OCI-LY1 (cell line): ENCODE measurements at regions not wholly inside any gene's neighbourhood (a gene's known extent, or its start where the extent isn't known, plus 50 kb on each side); places are given as distances from the start of the nearest gene placed in this dataset.

Experiments used
- H2AFZ ChIP-seq: fragments of 200-600 bp; sonication (generic), shearing (Covaris generic); 2 replicates; pipeline ENCODE4 v1.6.0; 2014; ENCODE audit warnings: antibody characterized with exemption, mild to moderate bottlenecking, low read length
- H3F3A ChIP-seq: fragments of 200-600 bp; sonication (generic), shearing (Covaris generic); 2 replicates; pipeline ENCODE4 v1.6.0; 2014; ENCODE audit warnings: mild to moderate bottlenecking, antibody characterized with exemption, low read length, moderate library complexity; ENCODE audit not compliant: insufficient read depth
- H3K27ac ChIP-seq: fragments of 200-600 bp; sonication (generic); 2 replicates; pipeline ENCODE4 v1.5.1; 2014; ENCODE audit warnings: low read length, mixed run types, mild to moderate bottlenecking, low read depth; ENCODE audit not compliant: poor library complexity, severe bottlenecking
- H3K27me3 ChIP-seq: fragments of 200-600 bp; sonication (generic); 2 replicates; pipeline ENCODE4 v1.6.0; 2014; ENCODE audit warnings: antibody characterized with exemption, mild to moderate bottlenecking, low read length, moderate library complexity; ENCODE audit not compliant: insufficient read depth
- H3K36me3 ChIP-seq: fragments of 200-600 bp; sonication (generic); 2 replicates; pipeline ENCODE4 v1.6.1; 2014; ENCODE audit warnings: mild to moderate bottlenecking, antibody characterized with exemption, low read length, moderate library complexity, mixed read lengths; ENCODE audit not compliant: insufficient read depth
- H3K4me1 ChIP-seq: fragments of 200-600 bp; sonication (generic); 2 replicates; pipeline ENCODE4 v1.5.1; 2014; ENCODE audit warnings: mild to moderate bottlenecking, low read length, moderate library complexity; ENCODE audit not compliant: insufficient read depth, severe bottlenecking
- H3K4me2 ChIP-seq: fragments of 200-600 bp; sonication (generic), shearing (Covaris generic); 2 replicates; pipeline ENCODE4 v1.6.1; 2014; ENCODE audit warnings: low read length
- H3K4me3 ChIP-seq: fragments of 200-600 bp; sonication (generic); 2 replicates; pipeline ENCODE4 v1.5.1; 2014; ENCODE audit warnings: low read length, low read depth, mild to moderate bottlenecking, mixed read lengths; ENCODE audit not compliant: poor library complexity, severe bottlenecking
- H3K79me2 ChIP-seq: fragments of 200-600 bp; shearing (Covaris generic); 2 replicates; pipeline ENCODE4 v1.6.1; 2016; ENCODE audit warnings: mixed run types, low read length, mixed read lengths; ENCODE audit not compliant: insufficient read depth
- H3K9ac ChIP-seq: fragments of 200-600 bp; sonication (generic), shearing (Covaris generic); 2 replicates; pipeline ENCODE4 v1.6.1; 2014; ENCODE audit warnings: mild to moderate bottlenecking, low read length, mixed read lengths
- H3K9me2 ChIP-seq: fragments of 200-600 bp; sonication (generic), shearing (Covaris generic); 2 replicates; pipeline ENCODE4 v1.6.1; 2014; ENCODE audit warnings: low read depth, mild to moderate bottlenecking, low read length, mixed read lengths
- H3K9me3 ChIP-seq: fragments of 200-600 bp; shearing (Covaris generic); 2 replicates; pipeline ENCODE4 v1.6.1; 2014; ENCODE audit warnings: low read length, mixed read lengths
- H4K20me1 ChIP-seq: fragments of 200-600 bp; sonication (generic), shearing (Covaris generic); 2 replicates; pipeline ENCODE4 v1.6.0; 2016; ENCODE audit warnings: mild to moderate bottlenecking, low read length; ENCODE audit not compliant: insufficient read depth
- EZH2 ChIP-seq: fragments of 200-600 bp; sonication (generic), shearing (Covaris generic); IDR thresholded peaks from 2 replicates; pipeline ENCODE4 v1.8.0; 2017; ENCODE audit warnings: borderline replicate concordance, mixed run types, mild to moderate bottlenecking, antibody characterized with exemption, low read length, moderate library complexity, mixed read lengths
- TF ChIP-seq, protein P1 (sequence below): fragments of 200-600 bp; sonication (generic), shearing (Covaris generic); IDR thresholded peaks from 2 replicates; pipeline ENCODE4 v1.5.1; 2017; ENCODE audit warnings: mild to moderate bottlenecking, antibody characterized with exemption, low read length, moderate library complexity, mixed read lengths

DNA sequence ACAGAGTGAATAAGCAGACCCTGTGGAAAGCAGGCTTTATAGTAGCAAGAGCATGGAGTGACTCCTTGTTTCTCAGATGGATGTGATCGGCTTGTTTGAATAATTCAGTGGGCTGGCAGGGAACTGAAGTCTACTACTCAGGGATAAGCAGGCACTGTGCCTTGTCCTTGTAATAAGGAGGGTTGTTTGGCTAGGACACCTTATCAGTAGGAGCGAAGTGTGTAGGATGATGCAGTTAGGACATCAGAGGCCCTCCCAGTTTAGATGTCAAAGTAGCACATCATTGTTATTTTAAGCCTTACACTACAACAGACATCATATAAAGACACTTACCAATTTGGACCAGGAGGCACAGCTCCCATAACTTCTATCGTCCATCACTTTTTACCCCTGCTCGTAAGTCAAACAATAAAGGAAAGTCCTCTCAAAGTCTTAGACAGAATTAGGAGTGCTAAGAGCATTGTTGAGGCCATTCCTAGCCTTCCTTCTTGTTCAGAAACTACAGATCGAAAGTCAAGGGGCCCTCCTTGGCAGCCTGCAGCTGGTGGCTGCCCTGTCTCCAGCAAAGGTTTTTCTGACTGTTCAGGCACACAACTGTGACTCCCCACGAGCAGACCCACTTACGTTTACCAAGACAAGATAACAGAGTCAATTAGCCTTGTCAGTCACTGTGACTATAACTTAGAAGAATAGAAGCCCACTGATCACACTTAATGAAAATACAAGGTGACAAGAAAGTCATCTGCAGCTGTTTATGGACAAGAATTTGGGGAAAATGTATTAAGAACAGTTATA lies 218.6 kb downstream of the SNX18 start:
- Histone ChIP-seq H3K79me2 (no peaks in the 10 kb centered on the region), H3K9me2 (no peaks in the 10 kb centered on the region), H3K9me3 (no peaks in the 10 kb centered on the region), H2AFZ (no peak overlapping the region), H3K4me3 (no peak overlapping the region), H3K27ac (no peak overlapping the region), H3K4me1 (no peaks in the 10 kb centered on the region), H3K27me3 (no peaks in the 10 kb centered on the region), H3K9ac (no peak overlapping the region), H3F3A (no peaks in the 10 kb centered on the region), H4K20me1 (no peaks in the 10 kb centered on the region), H3K36me3 (no peaks in the 10 kb centered on the region), H3K4me2 (no peak overlapping the region)
- TF ChIP-seq EZH2, result no peak
- TF ChIP-seq, protein P1, sequence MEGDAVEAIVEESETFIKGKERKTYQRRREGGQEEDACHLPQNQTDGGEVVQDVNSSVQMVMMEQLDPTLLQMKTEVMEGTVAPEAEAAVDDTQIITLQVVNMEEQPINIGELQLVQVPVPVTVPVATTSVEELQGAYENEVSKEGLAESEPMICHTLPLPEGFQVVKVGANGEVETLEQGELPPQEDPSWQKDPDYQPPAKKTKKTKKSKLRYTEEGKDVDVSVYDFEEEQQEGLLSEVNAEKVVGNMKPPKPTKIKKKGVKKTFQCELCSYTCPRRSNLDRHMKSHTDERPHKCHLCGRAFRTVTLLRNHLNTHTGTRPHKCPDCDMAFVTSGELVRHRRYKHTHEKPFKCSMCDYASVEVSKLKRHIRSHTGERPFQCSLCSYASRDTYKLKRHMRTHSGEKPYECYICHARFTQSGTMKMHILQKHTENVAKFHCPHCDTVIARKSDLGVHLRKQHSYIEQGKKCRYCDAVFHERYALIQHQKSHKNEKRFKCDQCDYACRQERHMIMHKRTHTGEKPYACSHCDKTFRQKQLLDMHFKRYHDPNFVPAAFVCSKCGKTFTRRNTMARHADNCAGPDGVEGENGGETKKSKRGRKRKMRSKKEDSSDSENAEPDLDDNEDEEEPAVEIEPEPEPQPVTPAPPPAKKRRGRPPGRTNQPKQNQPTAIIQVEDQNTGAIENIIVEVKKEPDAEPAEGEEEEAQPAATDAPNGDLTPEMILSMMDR, result no peak

DNA sequence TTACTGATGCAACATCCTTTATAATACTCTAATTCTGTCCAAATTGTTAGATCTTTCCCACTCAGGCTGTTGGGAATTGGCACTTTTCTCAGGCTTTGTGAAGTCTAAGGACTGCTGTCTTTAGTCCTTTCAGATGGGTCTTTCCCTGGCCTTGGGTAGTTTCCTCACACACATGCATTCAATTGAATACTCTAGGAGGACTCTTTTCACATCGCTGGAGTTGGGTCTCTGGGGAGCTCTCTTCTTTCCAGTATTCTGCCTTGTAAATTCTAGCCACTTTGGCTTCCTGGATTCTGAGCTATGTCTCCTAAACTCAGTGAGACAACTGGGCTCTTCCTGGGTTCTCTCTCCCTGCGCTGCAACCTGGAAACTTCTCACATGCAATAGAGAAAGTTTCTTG lies 215.5 kb downstream of the SNX18 start:
- Histone ChIP-seq H3K27ac (no peak overlapping the region), H3K9ac (no peak overlapping the region), H3K9me3 (no peaks in the 10 kb centered on the region), H4K20me1 (no peaks in the 10 kb centered on the region), H3K27me3 (no peaks in the 10 kb centered on the region), H3K4me1 (no peaks in the 10 kb centered on the region), H3F3A (no peaks in the 10 kb centered on the region), H3K9me2 (no peaks in the 10 kb centered on the region), H3K4me2 (no peak overlapping the region), H2AFZ (no peak overlapping the region), H3K79me2 (no peaks in the 10 kb centered on the region), H3K36me3 (no peaks in the 10 kb centered on the region), H3K4me3 (no peak overlapping the region)
- TF ChIP-seq, protein P1, result no peak
- no peak for TF ChIP-seq EZH2

DNA sequence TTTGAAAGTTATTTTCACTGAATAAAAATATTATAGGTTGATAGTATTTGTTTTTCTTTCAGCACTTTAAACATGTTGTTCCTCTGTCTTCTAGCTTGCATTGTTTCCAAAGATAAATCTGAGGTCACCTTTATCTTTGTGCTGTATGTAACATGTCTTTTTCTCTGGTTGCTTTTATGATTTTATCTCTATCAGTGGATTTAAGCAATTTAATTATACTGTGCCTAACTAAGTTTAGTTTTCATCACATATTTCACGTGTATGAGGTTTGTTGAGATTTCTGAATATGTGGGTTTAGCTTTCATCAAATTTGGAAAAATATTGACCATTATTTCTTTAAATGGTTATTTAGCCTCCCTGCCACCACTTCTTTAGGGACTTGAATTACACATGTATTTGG lies 214.5 kb downstream of the SNX18 start:
- H3K9me2 ChIP-seq, result no peaks in the 10 kb centered on the region
- H3K4me2 ChIP-seq, result no peak overlapping the region
- no peaks in the 10 kb centered on the region for H4K20me1 ChIP-seq
- no peak overlapping the region for H2AFZ ChIP-seq
- H3K36me3 ChIP-seq, result no peaks in the 10 kb centered on the region
- no peak overlapping the region for H3K4me3 ChIP-seq
- TF ChIP-seq, protein P1, result no peak
- TF ChIP-seq EZH2, result no peak
- H3K27ac ChIP-seq, result no peak overlapping the region
- H3F3A ChIP-seq, result no peaks in the 10 kb centered on the region
- no peaks in the 10 kb centered on the region for H3K9me3 ChIP-seq
- H3K4me1 ChIP-seq, result no peaks in the 10 kb centered on the region
- no peak overlapping the region for H3K9ac ChIP-seq
- H3K27me3 ChIP-seq, result no peaks in the 10 kb centered on the region
- no peaks in the 10 kb centered on the region for H3K79me2 ChIP-seq
